ENCODE measurements at regions not wholly inside any gene's neighbourhood (a gene's known extent, or its start where the extent isn't known, plus 50 kb on each side); places are given as distances from the start of the nearest gene placed in this dataset.
"Not testable (repeated sequence)": the region's sequence is repeated elsewhere in the genome, so short reads cannot be mapped to it uniquely, and the experiment has no call there.

DNA sequence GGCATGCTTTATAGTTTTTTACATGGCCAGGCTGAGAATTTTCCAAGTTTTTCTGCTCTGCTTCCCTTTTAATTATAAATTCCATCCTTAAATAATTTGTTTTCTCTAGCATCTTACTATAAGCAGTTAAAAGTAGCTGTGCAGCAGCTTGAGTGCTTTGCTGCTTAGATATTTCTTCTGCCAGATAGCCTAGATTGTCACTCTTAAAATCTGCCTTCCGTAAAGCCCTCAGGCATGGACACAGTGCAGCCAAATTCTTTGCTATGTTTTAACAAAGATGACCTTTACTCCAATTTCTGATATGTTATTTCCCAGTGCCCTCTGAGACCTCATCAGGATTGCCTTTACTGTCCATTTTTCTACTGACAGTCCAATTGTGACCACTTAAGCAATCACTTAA is 92.6 kb upstream of the SGK1 start:
- no peak for DNase-seq (ENCODE audit: low read depth in 2 of 2)

- DNase-seq (ENCODE audit: low read depth in 2 of 2): no peak
Measured at GRCh38 chr6:134407791-134408190, 89.9 kb upstream of the SGK1 start.

GRCh38 chr6:134406311-134406710 is 88.4 kb upstream of the SGK1 start:
- no peak for DNase-seq (ENCODE audit: low read depth in 2 of 2)

DNA sequence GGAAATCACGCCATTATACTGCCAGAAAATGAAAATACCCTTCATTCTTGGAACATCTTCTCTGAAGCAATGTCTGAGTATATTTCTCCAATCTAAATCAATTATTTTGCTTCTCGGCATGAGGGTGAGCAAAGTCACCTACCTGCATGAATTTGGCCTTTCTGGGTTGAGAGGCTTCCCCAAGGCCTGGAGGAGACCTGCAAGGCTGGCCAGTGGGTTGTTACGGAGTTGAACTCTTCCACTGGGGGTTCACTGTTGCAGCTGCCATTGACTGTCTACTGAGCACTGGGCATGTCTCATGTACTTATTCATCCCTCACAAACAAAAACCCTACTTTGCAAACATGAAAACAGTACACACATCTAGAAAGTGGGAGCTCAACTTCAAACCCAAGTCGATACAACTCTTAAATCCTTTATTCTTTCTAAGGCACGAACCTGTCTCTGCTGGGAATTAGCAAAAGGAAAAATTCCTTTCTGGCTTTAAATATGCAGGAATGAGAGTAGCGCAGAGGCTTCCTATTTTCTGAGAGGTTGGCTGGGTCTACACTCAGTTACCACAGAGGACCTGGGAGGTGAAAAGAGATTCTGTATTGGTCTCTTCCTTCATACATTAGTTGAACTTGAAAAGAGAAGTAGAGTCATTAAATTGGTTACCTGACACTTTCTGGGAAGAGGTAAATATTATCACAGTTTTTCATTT is 87.6 kb upstream of the SGK1 start:
- DNase-seq (ENCODE audit: low read depth in 2 of 2): no peak

GRCh38 chr6:134403312-134403711 is 85.4 kb upstream of the SGK1 start:
- DNase-seq (ENCODE audit: low read depth in 2 of 2): not testable (repeated sequence)

DNA sequence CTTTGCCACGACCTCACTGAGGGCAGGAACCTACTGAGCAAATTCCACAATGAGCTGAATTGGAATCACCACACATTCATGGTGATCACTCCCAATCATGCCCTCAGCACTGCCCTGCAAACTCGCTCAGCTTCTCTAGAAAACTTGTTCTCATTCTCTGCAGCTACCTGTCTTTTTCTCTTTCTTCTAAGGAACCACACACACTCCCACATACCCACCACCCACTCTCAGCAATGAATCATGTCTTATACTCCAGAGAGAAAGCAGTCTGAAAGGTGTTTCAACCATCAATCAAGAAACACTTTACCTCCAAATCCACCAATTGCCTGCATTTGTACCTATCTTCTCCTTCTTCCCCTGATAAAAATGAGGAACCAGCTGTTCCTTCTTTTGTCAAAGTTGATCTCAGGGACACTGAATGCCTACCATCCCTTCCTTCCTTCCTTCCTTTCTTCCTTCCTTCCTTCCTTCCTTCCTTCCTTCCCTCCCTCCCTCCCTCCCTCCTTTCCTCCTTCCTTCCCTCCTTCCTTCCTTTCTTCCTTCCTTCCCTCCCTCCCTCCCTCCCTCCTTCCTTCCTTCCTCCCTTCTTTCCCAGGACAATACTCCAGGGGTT is 84.6 kb upstream of the SGK1 start:
- DNase-seq (ENCODE audit: low read depth in 2 of 2): no peak

GRCh38 chr6:134400941-134401340 is 83.0 kb upstream of the SGK1 start:
- DNase-seq (ENCODE audit: low read depth in 2 of 2): no peak

DNA sequence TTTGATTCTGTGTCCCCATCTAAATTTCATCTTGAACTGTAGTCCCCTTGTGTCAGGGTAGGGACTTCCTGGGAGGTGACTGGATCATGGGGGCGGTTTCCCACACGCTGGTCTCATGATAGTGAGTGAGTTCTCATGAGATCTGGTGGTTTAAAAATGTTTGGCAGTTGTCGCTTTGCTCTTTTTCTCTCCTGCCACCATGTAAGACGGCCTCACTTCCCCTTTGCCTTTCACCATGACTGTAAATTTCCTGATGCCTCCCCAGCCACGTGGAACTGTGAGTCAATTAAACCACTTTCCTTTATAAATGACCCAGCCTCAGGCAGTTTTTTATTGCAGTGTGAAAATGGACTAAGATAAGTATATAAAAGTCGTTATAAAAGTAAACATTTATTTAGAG is 80.5 kb upstream of the SGK1 start:
- peak; percentile 21 to 38 for DNase-seq (ENCODE audit: low read depth in 2 of 2)

GRCh38 chr6:134397676-134398075 is 79.8 kb upstream of the SGK1 start:
- DNase-seq (ENCODE audit: low read depth in 2 of 2): no peak

- DNase-seq (ENCODE audit: low read depth in 2 of 2): no peak
Measured at GRCh38 chr6:134394905-134395304, 77.0 kb upstream of the SGK1 start.

DNA sequence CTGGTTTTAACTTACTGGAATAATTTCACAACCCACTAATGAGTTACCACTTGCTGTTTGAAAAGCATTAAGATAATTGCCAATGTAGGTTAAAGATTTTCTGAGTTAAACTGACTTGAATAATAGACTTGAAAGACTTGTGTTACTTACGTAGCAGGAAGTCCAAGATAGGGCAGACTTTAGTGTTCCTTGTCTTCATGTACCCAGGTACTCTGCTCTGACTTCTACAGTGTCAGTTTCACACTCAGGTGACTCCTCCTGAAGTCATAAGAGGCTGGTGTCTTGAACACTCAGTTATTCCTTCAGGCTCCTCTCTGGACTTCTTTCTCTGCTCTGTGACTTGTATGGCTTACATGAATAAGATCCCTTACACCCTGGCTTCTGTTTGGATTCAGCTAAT is 76.3 kb upstream of the SGK1 start:
- no peak for DNase-seq (ENCODE audit: low read depth in 2 of 2)

GRCh38 chr6:134391205-134391604 is 73.3 kb upstream of the SGK1 start:
- DNase-seq (ENCODE audit: low read depth in 2 of 2): no peak

DNA sequence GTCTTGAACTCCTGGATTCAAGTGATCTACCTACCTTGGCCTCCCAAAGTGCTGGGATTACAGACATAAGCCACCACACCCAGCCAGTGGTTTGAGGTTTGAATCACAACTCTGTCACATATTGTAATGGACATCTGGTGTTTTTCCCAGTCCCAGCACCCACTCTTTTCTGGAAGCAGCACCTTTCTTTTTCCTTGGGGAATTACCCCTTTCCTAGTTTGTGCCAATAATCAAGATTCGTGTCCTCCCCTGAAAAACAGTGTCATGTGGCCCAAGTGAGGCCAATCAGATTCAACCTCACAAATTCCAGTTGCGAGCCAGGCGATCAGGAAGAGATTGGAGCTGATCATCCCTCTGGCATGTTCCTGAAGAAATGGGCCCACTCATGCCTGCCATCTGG is 71.7 kb upstream of the SGK1 start:
- DNase-seq (ENCODE audit: low read depth in 2 of 2): no peak

DNA sequence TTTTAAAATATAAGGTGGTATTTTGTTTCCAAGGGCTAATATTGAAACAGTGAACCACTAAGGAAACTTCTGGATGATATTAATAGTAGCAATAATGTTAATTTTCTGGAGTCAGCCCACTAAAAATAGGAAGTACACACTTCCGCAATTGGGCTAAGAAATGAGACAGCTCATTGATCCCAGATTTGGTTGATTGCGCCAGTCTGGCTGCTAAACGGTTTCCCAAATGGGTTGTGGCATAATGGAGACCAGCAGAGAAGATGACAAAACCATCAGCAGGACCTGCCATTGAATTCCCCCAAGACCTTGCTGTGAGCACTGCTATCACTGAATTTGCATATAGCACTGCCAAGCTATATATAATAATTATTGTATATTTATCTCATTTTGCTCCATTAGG is 71.2 kb upstream of the SGK1 start:
- no peak for DNase-seq (ENCODE audit: low read depth in 2 of 2)

GRCh38 chr6:134386482-134386881 is 68.6 kb upstream of the SGK1 start:
- DNase-seq (ENCODE audit: low read depth in 2 of 2): not testable (repeated sequence)

GRCh38 chr6:134381959-134382358 is 64.0 kb upstream of the SGK1 start:
- peak; percentile 43 to 84 for DNase-seq (ENCODE audit: low read depth in 2 of 2)

DNA sequence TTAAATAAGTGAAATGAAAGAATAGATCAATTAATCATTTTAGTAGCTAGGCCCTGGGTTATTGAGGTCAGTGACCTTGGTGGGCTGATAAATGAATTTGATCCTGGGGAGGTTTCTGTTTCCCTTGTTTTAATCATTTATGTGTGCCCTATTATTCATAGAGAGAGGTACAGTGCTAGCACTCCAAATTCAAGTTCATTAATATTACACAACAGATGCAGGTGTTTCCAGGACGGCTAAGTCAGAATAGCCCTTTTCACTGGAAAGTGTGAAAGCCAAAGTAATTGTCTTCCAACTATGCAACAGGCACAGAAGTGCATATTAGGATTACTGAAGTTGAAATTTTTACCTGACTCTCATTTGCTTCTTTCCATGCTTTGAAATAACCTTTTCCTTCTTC is 61.7 kb upstream of the SGK1 start:
- DNase-seq (ENCODE audit: low read depth in 2 of 2): no peak

- DNase-seq (ENCODE audit: low read depth in 2 of 2): no peak
Measured at GRCh38 chr6:134379076-134379475, 61.2 kb upstream of the SGK1 start.

GRCh38 chr6:134378426-134378825 is 60.5 kb upstream of the SGK1 start:
- no peak for DNase-seq (ENCODE audit: low read depth in 2 of 2)

- DNase-seq (ENCODE audit: low read depth in 2 of 2): no peak
Measured at GRCh38 chr6:134376785-134377184, 58.9 kb upstream of the SGK1 start.

DNA sequence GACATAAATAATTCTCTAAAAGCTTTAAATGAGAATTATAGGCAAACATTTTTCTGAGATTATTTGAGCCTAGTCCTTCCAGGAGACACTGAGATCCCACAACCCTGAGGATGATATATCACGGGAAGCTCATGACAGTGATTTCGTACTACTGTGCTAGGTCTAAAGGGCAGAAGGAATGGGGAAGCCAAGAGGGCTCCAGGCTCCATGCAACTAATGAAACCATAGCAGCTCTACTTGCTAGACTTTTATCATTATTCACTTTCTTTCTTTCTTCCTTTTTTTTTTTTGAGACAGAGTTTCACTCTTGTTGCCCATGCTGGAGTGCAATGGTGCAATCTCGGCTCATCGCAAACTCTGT is 57.3 kb upstream of the SGK1 start:
- no peak for DNase-seq (ENCODE audit: low read depth in 2 of 2)

- DNase-seq (ENCODE audit: low read depth in 2 of 2): peak in 1 of 2 donors; percentile 35
Measured at GRCh38 chr6:134374491-134375219, 56.7 kb upstream of the SGK1 start.

DNA sequence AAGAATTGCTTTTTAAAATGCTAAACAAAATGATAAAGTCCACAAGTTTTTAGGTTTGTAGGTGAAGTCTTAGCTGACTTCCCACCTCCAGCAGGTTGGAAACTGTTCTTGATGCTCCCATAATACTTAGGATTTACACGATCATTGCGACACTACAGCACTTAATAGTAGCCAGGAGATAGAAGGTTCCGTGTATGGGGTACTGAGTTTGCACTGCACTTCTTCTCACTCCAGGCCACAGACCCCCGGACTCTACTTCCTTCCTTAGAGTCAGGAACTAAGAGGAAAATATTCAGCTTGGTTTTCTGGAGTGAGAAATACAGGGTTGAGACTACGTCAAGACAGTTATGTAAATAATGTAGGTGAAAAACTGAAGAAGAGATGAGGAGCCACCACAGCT is 56.1 kb upstream of the SGK1 start:
- no peak for DNase-seq (ENCODE audit: low read depth in 2 of 2)
